Neuronal stem cell (in vitro differentiated cells): ENCODE measurements at regions not wholly inside any gene's neighbourhood (a gene's known extent, or its start where the extent isn't known, plus 50 kb on each side); places are given as distances from the start of the nearest gene placed in this dataset.

ENCODE experiments used
- DNase-seq: peaks from one replicate; pipeline ENCODE4 v3.0.0-alpha.2; 2013; ENCODE audit warnings: low spot score
- H2AFZ ChIP-seq: one replicate; pipeline ENCODE4 v1.6.1; 2013; ENCODE audit warnings: mild to moderate bottlenecking, low read length, inconsistent platforms
- H2AK5ac ChIP-seq: 2 replicates; pipeline ENCODE4 v1.6.1; 2013; ENCODE audit warnings: low read depth, mild to moderate bottlenecking, inconsistent platforms, low read length, moderate library complexity, mixed read lengths
- H2BK120ac ChIP-seq: 2 replicates; pipeline ENCODE4 v1.6.1; 2013; ENCODE audit warnings: low read depth, mild to moderate bottlenecking, inconsistent platforms, low read length, moderate library complexity, mixed read lengths
- H2BK12ac ChIP-seq: one replicate; pipeline ENCODE4 v1.6.1; 2013; ENCODE audit warnings: low read length, inconsistent platforms
- H2BK15ac ChIP-seq: 2 replicates; pipeline ENCODE4 v1.6.1; 2013; ENCODE audit warnings: mild to moderate bottlenecking, low read length, inconsistent platforms, mixed read lengths
- H2BK5ac ChIP-seq: one replicate; pipeline ENCODE4 v1.6.1; 2013; ENCODE audit warnings: inconsistent platforms, mild to moderate bottlenecking, low read length, moderate library complexity
- H3K14ac ChIP-seq: one replicate; pipeline ENCODE4 v1.6.1; 2013; ENCODE audit warnings: low read length, inconsistent platforms
- H3K18ac ChIP-seq: 2 replicates; pipeline ENCODE4 v1.6.1; 2013; ENCODE audit warnings: low read length, inconsistent platforms
- H3K23ac ChIP-seq: 2 replicates; pipeline ENCODE4 v1.6.1; 2013; ENCODE audit warnings: low read depth, mild to moderate bottlenecking, mixed read lengths, low read length, inconsistent platforms; ENCODE audit not compliant: poor library complexity
- H3K27ac ChIP-seq: replicated peaks from 3 replicates; pipeline ENCODE4 v1.5.1; 2013; ENCODE audit warnings: low read length, inconsistent platforms
- H3K27me3 ChIP-seq, 3 experiments: 2 replicates each; pipeline ENCODE4 v1.6.1; 2013; ENCODE audit warnings: low read length in 3 of 3, mild to moderate bottlenecking in 2 of 3, inconsistent platforms in 1 of 3, low read depth in 1 of 3, mixed read lengths in 1 of 3, moderate library complexity in 1 of 3; ENCODE audit not compliant: control insufficient read depth in 3 of 3, insufficient read depth in 3 of 3
- H3K36me3 ChIP-seq, 2 donors: replicated peaks in 1 of 2; 2 replicates each; pipeline ENCODE4 v1.6.1; 2013; ENCODE audit warnings: low read length in 2 of 2; ENCODE audit not compliant: control insufficient read depth in 2 of 2, insufficient read depth in 2 of 2
- H3K4ac ChIP-seq: 2 replicates; pipeline ENCODE4 v1.6.1; 2013; ENCODE audit warnings: inconsistent platforms, mild to moderate bottlenecking, low read length, moderate library complexity
- H3K4me1 ChIP-seq, 2 donors: 1 replicate in 1 of 2; 2 replicates in 1 of 2; pipeline ENCODE4 v1.6.1; 2013; ENCODE audit warnings: low read length in 2 of 2, low read depth in 1 of 2; ENCODE audit not compliant: control insufficient read depth in 2 of 2, insufficient read depth in 1 of 2
- H3K4me2 ChIP-seq: one replicate; pipeline ENCODE4 v1.6.1; 2013; ENCODE audit warnings: mild to moderate bottlenecking, low read length, inconsistent platforms; ENCODE audit not compliant: insufficient read depth, poor library complexity, severe bottlenecking
- H3K4me3 ChIP-seq, 2 donors: 2 replicates each; pipeline ENCODE4 v1.5.1; 2013; ENCODE audit warnings: low read length in 2 of 2, mild to moderate bottlenecking in 2 of 2, inconsistent platforms in 1 of 2, moderate library complexity in 1 of 2
- H3K79me1 ChIP-seq: one replicate; pipeline ENCODE4 v1.6.1; 2013; ENCODE audit warnings: low read depth, mild to moderate bottlenecking, inconsistent platforms, low read length, moderate library complexity
- H3K9ac ChIP-seq: one replicate; pipeline ENCODE4 v1.6.1; 2013; ENCODE audit warnings: mild to moderate bottlenecking, low read depth, low read length, inconsistent platforms; ENCODE audit not compliant: poor library complexity
- H3K9me3 ChIP-seq, 2 donors: replicated peaks in 1 of 2; 2 replicates each; pipeline versions ENCODE3 to v1.6.1; 2013; ENCODE audit warnings: low read length in 2 of 2, mild to moderate bottlenecking in 2 of 2, inconsistent platforms in 1 of 2, low read depth in 1 of 2, mixed read lengths in 1 of 2, moderate library complexity in 1 of 2; ENCODE audit not compliant: control insufficient read depth in 2 of 2, insufficient read depth in 1 of 2
- H4K8ac ChIP-seq: one replicate; pipeline ENCODE4 v1.6.1; 2013; ENCODE audit warnings: low read depth, mild to moderate bottlenecking, inconsistent platforms, low read length, moderate library complexity
- H4K91ac ChIP-seq: one replicate; pipeline ENCODE4 v1.6.1; 2013; ENCODE audit warnings: low read length, low read depth, mild to moderate bottlenecking, inconsistent platforms; ENCODE audit not compliant: poor library complexity
- WGBS, 2 donors: extraction: QIAGEN DNeasy Blood & Tissue Kit; methylation state at CpG; one replicate each; pipeline ENCODE4 v1.1.7; 2013; ENCODE audit warnings: missing lambda C conversion rate in 2 of 2, mixed read lengths in 1 of 2; ENCODE audit not compliant: insufficient read length in 2 of 2, insufficient replicate concordance in 1 of 2; ENCODE audit errors: extremely low coverage in 2 of 2; 5-methylcytosine and 5-hydroxymethylcytosine counted together

DNA sequence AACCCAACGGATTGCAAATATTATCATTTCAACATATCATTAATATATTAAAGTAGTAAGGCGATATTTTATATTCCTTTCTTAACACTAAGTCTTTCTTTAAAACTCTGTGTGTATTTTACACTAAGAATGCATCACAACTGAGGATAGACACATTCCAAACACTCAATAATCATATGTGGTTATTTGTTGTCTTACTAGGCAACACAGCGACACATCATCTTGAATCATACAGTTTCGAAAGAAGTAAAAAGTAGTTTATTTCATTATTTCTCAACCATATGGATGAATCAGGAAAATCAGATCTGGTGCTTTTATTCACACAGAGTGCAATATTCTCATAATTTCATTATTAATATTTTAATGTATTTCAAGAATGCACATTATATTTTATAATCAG lies 662.4 kb downstream of the EPHA7 start:
- H3K4me2 ChIP-seq = no peak overlapping the region
- no peak overlapping the region for H3K14ac ChIP-seq
- H3K23ac ChIP-seq = no peak overlapping the region
- WGBS, 2 donors = no CpG with 5 or more reads among the region's 4 CpGs
- no peak overlapping the region for H3K18ac ChIP-seq
- no peaks in the 10 kb centered on the region for H3K79me1 ChIP-seq
- no peaks in the 10 kb centered on the region for H3K4me1 ChIP-seq
- DNase-seq = no peak
- H2BK12ac ChIP-seq = no peak overlapping the region
- H3K9me3 ChIP-seq = peaks cover 0 to 4% of the 10 kb centered on the region in 2 donors
- no peak overlapping the region for H2BK120ac ChIP-seq
- no peak overlapping the region for H3K4me3 ChIP-seq
- H3K9ac ChIP-seq = no peak overlapping the region
- H3K36me3 ChIP-seq = no peaks in the 10 kb centered on the region
- no peak overlapping the region for H4K8ac ChIP-seq
- no peak overlapping the region for H4K91ac ChIP-seq
- no peak overlapping the region for H2AK5ac ChIP-seq
- H2AFZ ChIP-seq = no peak overlapping the region
- no peaks in the 10 kb centered on the region for H3K27me3 ChIP-seq
- no peak overlapping the region for H2BK15ac ChIP-seq
- H3K27ac ChIP-seq = no peak overlapping the region
- H3K4ac ChIP-seq = no peak overlapping the region
- H2BK5ac ChIP-seq = no peak overlapping the region

DNA sequence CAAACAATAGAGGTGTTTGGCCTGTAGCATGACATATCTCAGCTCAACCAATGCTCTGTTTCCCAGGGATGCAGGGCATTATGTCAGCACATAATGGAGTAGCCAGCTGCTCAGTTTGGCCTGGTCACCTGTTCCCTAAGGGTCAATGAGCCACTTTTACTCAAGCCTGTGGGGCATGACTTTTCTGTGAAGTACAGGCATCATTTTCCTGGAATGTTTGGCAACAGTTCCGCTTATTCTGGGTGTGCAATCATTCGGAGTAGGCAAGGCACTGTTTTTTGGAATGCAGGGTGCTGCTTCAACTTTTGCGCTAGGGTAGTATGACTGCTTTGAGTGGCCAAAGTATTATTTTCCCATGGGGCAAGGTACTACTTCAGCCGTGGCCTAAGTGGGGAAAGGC lies 665.4 kb downstream of the EPHA7 start:
- Histone ChIP-seq H3K27me3 (no peaks in the 10 kb centered on the region), H3K18ac (no peak overlapping the region), H3K9me3 (peaks cover 0 to 4% of the 10 kb centered on the region in 2 donors), H2AFZ (no peak overlapping the region), H3K79me1 (no peaks in the 10 kb centered on the region), H2BK12ac (no peak overlapping the region), H3K36me3 (no peaks in the 10 kb centered on the region), H3K14ac (no peak overlapping the region), H4K91ac (no peak overlapping the region), H3K4me1 (no peaks in the 10 kb centered on the region), H2BK120ac (no peak overlapping the region), H3K23ac (no peak overlapping the region), H2AK5ac (no peak overlapping the region), H3K4me3 (no peak overlapping the region), H3K4me2 (no peak overlapping the region), H3K27ac (no peak overlapping the region), H3K9ac (no peak overlapping the region), H2BK5ac (no peak overlapping the region), H4K8ac (no peak overlapping the region), H3K4ac (no peak overlapping the region), H2BK15ac (no peak overlapping the region)
- DNase-seq = no peak
- no CpG with 5 or more reads among the region's 4 CpGs for WGBS, 2 donors

DNA sequence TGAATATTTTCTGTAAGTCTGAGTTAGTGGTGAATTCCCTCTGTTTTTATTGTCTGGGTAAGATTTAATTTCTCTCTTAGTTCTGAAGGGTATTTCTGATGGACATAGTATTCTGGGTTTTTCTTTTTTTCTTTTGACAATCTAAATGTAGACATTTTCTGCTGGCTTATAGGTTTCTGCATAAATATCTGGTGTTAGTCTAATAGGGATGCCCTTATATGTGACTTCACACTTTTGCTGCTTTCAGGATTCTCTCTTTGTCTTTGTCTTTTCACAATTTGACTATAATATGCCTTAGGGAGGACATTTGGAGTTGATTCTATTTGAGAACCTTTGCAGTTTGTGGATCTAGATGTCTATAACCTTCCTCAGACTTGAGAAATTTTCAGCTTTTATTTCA lies 667.2 kb downstream of the EPHA7 start:
- H3K23ac ChIP-seq = no peak overlapping the region
- no peak overlapping the region for H3K14ac ChIP-seq
- no peak overlapping the region for H4K8ac ChIP-seq
- no peaks in the 10 kb centered on the region for H3K36me3 ChIP-seq
- H3K27ac ChIP-seq = no peak overlapping the region
- no peak overlapping the region for H2BK120ac ChIP-seq
- no peak overlapping the region for H2BK15ac ChIP-seq
- H3K4ac ChIP-seq = no peak overlapping the region
- no peak overlapping the region for H2BK5ac ChIP-seq
- no peak for DNase-seq
- H3K4me2 ChIP-seq = no peak overlapping the region
- no peaks in the 10 kb centered on the region for H3K4me1 ChIP-seq
- no peak overlapping the region for H3K9ac ChIP-seq
- H2BK12ac ChIP-seq = no peak overlapping the region
- no peak overlapping the region for H2AK5ac ChIP-seq
- H3K27me3 ChIP-seq = no peaks in the 10 kb centered on the region
- peaks cover 0 to 4% of the 10 kb centered on the region in 2 donors for H3K9me3 ChIP-seq
- H3K4me3 ChIP-seq = no peak overlapping the region
- no peaks in the 10 kb centered on the region for H3K79me1 ChIP-seq
- H3K18ac ChIP-seq = no peak overlapping the region
- no peak overlapping the region for H2AFZ ChIP-seq
- H4K91ac ChIP-seq = no peak overlapping the region

DNA sequence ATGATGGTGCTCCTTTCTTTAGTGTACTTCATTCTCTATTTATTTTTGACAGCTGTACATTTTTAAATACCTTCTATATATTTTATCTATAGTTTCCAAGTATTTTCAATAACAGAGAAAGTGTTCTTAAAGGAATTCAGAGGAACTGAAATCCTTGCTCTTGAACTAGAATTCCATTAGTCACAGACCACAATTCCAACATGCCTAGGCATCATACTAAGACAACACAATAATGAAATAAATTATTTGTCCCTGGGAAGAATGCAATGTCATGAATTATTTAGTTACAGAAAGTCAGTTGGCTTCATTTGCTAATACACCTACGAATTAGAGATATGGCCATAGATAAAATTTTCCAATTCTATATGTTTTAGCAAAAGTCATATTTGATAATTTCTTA lies 671.2 kb downstream of the EPHA7 start:
- Histone ChIP-seq H4K91ac (no peak overlapping the region), H3K23ac (no peak overlapping the region), H3K14ac (no peak overlapping the region), H3K9ac (no peak overlapping the region), H4K8ac (no peak overlapping the region), H3K4me1 (no peaks in the 10 kb centered on the region), H2AFZ (no peak overlapping the region), H3K27me3 (no peaks in the 10 kb centered on the region), H2BK5ac (no peak overlapping the region), H2BK15ac (no peak overlapping the region), H3K27ac (no peak overlapping the region), H3K79me1 (no peaks in the 10 kb centered on the region), H3K4me3 (no peak overlapping the region), H3K9me3 (peaks cover 0 to 2% of the 10 kb centered on the region in 2 donors), H3K36me3 (no peaks in the 10 kb centered on the region), H3K18ac (no peak overlapping the region), H2BK120ac (no peak overlapping the region), H2BK12ac (no peak overlapping the region), H3K4me2 (no peak overlapping the region), H3K4ac (no peak overlapping the region), H2AK5ac (no peak overlapping the region)
- WGBS, 2 donors = no CpG with 5 or more reads among the region's 1 CpG
- no peak for DNase-seq
